Fibroblast of lung (primary cell): ENCODE measurements at regions not wholly inside any gene's neighbourhood (a gene's known extent, or its start where the extent isn't known, plus 50 kb on each side); places are given as distances from the start of the nearest gene placed in this dataset.

Experiments used
- CTCF ChIP-seq, 2 donors: IDR thresholded peaks in 1 of 2; conservative IDR thresholded peaks in 1 of 2; 1 replicate in 1 of 2; 2 replicates in 1 of 2; pipeline ENCODE4 v1.5.1; 2011 to 2012; ENCODE audit warnings: low read length in 2 of 2, control low read depth in 1 of 2, inconsistent platforms in 1 of 2, low read depth in 1 of 2, mild to moderate bottlenecking in 1 of 2
- EZH2 ChIP-seq: IDR thresholded peaks from 2 replicates; pipeline ENCODE4 v1.5.1; 2012; ENCODE audit warnings: low read length, control low read depth, mild to moderate bottlenecking; ENCODE audit errors: missing control alignments

DNA sequence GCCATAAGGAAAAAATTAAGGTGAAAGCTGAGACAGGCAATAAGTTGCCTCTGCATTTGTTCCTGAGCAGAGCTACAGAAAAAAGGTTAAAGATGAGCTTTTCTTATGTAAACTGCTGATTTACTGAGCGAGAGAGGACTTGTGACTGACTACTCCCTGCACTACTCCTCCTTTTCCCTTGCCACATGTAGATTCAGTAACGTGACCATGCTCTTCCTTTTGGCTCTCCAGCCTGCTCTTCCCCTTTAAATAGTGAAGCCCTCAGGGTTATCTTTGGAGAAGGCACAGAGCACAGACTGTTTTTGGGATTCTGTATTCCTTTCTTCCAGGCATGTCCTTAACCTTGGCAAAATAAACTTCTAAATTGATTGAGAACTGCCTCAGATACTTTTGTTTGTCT lies 630.2 kb downstream of the UQCRFS1 start:
- TF ChIP-seq CTCF (conservative IDR thresholded peaks at IDR 0.05 in 1 of 2, IDR thresholded peaks at IDR 0.05 in 1 of 2; ENCODE audit: low read depth in 1 of 2, low read length in 2 of 2) (no peak), EZH2 (no peak)
